Activated CD4-positive, alpha-beta T cell treated with anti-CD3 and anti-CD28 coated beads for 48 hours (primary cell): ENCODE measurements at regions not wholly inside any gene's neighbourhood (a gene's known extent, or its start where the extent isn't known, plus 50 kb on each side); places are given as distances from the start of the nearest gene placed in this dataset.

ENCODE experiments used
- DNase-seq: peaks from one replicate; pipeline ENCODE4 v3.0.0-alpha.2; 2020

DNA sequence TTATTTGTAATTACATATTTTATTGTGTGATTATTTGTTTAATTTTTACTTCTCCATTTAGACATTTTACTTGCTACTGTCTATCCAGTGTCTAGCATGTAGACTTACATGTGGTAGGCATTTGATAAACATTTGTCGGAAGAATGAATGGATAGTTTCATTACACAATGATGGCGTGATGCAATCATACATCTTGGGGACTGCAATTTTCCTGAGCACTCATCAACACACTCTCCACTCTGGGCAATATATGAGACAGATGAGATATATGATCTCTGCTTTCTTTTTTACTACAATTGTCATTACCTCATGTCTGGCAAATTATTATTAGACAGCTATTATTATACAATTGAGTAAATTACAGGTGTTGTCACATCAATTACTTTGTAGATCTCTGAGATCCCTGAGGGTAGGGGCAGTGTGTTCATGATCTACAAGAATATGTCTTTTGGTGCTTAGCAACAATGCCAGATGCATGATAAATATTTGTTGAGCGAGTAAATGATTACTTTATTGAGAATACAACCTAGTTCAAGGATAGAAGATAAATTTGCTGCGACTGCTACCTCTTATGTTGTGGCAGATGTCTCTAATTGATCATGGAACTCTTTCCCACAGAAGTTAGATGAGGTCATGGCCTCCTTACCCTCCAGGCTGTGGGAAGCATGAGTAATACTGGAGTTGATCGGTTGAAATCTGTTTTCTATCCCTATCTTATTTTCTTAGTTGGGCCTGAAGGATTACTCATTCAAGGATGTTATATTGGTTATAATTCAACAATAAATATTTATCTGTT is 416.0 kb downstream of the LRIG3 start:
- no peak for DNase-seq

DNA sequence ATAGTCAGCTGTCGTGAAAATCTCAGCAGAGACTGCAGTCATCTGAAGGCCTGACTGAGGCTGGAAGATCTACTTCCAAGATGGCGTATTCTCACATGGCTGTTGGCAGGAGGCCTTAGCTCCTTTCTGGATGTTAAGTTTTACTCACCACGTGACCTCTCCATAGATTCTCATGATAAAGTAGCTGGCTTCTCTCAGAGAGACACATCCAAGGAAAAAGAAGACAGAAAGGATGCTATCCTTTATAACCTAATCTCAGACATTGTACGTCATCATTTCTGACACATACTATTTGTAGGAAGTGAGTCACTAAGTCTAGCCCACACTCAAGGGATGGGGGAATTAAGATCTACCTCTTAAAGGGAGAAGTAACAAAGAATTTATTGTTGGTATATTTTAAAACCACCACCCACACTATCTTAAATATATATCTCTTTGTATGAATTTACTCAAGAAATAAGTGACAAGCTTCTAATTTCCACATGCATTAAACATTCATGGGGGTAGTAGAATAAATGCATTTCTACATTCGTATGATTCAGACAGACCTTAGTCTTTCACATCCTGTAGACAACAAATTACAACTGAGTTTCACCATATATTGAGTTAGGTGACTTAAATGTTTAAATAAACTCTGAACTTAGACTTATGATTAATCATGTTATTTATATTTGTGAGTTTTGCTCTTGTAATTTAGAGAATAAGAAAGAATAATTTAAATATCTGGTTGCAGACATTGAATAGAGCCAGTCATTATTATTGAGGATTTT is 411.0 kb downstream of the LRIG3 start:
- no peak for DNase-seq

DNA sequence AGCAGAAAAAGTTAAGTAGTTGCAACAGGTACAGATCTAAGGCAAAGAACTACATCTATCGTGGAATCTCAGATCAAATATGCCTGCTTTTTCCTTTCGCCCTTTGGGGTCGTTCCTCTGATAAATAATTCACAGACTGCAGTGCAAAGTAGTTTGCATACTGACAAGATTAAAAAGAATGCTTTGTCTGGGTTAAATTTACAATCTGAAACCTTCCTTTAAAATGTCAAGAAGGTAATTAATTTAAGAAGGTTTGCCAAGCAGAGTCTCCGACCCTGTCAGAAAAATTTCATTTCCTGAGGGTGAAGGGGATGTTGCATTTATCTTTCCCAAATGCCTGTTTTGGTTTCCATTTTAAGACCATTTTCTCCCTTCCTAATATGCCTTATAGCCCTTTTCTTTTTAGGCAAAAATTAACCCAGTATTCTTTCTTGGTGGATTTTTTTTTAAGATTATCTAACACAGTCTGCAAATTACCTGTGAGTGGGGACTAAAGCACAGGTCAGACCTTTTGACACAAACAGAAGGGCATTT is 406.9 kb downstream of the LRIG3 start:
- no peak for DNase-seq

DNA sequence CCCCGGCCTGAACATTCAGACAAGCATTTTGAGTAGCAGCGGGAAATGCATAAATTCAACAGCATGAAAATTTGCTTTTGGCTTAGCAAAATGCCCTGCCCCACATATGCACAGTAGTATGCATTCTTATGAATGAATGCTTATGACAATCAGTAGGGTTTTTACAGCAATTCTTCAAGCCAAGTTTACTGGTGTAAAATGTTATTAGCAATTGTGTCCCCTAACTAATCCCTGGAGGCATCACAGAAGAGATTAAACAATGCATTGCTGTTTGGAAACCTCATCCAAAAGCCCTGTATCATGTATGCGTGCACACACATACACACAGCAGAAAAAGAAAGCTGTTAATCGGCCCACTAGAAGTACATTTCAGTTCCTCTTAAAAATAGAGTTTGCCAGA is 406.5 kb downstream of the LRIG3 start:
- DNase-seq = no peak

DNA sequence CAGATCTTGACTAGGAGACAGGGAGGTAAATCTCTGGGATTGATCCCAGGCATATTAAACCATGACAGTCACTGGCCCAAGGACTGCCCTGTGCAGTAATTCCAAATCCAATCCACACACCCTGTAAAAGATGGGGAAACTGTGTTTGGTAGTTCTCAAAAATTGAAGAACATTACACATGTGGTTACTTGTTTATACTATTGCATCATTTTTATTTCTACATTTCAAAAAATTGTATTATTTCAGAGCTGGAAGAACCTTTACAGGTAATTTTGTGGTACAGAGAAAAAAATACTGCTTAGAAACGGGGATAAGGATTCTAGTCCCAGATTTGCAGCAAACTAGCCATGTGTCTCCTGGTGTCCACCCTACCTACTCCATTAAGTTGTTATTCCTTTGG is 400.5 kb downstream of the LRIG3 start:
- no peak for DNase-seq

DNA sequence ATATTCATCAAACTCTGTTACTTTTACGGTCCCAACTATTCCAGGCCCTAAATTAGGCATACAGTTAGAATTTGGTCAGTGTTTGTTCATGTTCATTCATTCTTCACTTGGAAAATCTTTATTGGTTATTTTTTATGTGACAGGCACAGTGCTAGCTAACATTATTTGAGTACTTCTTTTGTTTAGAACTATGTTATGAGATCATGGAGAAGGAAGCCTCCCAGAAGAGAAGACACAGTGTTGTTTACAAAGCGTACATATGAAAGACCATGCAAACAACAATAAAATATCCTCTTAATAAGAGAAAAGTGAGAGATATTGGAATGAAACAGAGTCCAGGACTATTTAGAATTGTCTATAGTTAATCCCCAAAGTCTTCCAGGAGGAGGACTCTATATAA is 399.2 kb downstream of the LRIG3 start:
- no peak for DNase-seq

DNA sequence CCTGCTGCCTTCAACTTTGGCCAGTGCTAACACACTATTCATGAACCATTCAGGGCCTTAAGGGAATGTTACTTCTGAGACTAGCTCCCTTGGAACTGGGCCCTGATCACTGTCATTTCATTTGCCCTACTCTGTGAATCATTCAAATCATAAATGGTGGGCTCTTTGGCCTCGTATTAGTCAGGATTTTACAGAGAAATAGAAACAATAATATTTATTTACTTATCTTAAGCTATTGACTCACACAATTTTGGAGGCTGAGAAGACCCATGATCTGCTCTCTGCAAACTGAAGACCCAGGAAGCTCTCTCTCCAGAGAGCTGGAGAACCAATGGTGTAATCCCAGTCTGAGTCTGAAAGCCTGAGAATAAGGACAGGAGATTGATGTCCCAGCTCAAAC is 398.5 kb downstream of the LRIG3 start:
- DNase-seq = no peak

DNA sequence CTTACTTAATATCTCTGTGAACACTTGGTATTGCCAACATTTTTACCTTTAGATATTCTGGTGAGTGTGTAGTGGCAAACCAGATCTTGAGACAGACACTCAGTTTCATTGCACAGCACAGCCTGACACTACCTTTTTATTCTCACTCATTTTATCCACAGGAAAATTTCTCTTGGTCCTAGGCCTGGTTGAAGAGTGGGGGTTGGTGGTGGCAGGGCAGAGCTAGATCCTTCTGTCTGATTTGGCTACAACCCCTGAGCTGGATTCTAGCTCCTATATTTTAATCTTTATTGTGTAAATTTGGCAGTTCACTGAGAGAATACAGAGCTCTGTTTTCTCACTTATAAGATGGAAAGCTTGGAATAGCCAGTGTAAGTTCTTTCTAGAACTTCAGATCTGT is 396.9 kb downstream of the LRIG3 start:
- no peak for DNase-seq

DNA sequence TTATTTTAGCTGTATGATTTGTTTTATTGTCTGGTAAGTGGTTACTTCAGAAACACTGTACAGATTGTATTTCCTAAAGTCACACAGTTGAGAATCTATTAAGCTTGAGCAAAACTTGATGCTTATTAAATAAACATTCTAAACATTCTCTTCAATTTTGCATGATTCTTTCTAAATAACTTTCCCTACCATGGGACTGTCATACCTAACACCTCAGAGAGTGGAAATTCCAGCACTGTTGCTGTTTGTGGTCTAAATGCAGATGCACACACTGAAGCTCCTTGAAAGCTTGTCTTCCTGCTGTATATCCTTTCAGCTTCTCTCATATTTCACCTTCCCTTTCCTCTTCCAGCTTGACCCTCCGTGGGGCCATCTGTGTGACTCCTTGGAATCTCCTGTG is 392.0 kb downstream of the LRIG3 start:
- DNase-seq = no peak

DNA sequence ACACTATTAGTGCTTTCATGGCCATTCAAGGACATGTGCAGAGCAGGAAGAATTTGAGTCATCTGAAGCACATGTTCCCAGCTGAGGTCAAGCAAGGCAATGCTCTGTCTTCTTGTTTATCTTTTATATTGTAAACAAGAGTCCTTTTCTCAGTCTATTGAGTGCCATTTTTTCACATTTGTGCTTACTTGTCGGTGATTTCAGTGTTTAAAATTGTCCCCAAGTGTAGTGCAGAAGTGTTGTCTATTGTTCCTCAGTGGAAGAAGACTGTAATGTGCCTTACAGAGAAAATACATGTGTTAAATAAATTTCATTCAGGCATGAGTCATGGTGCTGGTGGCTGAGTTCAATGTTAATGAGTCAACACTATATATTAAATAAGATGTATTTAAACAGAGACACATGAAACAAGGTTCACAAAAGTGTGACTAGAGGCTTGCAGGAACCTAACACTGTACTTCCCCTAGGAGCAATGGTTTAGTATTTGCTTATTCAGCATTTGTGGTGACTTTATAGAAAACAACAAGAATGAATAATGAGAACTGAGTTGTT is 391.1 kb downstream of the LRIG3 start:
- no peak for DNase-seq

DNA sequence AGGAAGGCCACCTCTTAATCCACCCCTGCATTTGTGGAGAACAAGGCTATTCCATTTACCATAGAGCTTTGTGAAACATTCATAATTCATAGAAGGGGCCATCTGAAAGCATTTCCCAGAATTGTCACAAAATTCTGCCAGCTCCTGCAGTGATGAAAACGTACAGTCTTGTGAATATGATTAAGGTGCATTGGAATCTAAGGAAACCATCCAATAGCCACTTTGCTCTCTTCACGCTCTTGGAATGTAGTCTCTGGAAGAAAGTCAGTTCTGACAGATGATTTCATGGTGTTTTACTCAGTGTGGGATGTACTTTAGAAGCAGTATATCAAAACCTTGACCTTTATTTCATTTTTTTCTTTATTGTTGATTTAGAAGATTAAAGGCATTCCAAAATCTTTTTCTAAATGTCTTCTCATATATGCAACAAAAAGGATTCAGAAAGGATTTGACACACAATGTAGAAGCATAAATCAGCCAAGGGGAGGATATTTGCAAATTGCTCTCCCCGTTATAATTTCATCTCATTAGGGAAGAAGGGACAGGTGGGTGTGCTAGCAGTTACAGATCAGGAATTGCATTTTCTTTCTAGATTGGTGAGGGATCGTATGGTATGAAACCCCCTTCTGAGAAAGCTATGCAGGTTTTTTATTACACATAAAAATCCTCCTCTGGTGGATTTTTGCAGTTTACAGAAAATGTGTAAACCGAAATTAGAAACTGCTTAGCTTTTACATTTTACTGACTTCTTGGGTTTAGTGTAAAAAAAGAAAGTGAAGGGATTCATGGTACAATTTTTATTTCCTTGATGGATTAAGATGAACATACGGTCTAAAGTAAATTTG is 390.2 kb downstream of the LRIG3 start:
- no peak for DNase-seq

DNA sequence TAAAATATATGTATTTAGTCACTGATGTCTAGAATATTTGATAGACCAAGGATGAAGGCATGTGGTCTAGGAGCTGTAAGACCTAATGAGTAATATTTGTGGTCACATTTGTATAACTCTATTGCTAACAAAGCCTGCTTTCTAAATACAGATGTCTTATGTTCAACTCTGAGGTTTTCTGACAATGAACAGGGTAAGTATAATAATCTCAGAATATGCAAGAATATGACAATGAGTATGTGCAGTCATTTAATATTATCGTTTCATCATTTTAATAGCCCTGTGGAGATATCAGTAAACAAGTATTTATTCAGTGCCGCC is 389.6 kb downstream of the LRIG3 start:
- DNase-seq = no peak

DNA sequence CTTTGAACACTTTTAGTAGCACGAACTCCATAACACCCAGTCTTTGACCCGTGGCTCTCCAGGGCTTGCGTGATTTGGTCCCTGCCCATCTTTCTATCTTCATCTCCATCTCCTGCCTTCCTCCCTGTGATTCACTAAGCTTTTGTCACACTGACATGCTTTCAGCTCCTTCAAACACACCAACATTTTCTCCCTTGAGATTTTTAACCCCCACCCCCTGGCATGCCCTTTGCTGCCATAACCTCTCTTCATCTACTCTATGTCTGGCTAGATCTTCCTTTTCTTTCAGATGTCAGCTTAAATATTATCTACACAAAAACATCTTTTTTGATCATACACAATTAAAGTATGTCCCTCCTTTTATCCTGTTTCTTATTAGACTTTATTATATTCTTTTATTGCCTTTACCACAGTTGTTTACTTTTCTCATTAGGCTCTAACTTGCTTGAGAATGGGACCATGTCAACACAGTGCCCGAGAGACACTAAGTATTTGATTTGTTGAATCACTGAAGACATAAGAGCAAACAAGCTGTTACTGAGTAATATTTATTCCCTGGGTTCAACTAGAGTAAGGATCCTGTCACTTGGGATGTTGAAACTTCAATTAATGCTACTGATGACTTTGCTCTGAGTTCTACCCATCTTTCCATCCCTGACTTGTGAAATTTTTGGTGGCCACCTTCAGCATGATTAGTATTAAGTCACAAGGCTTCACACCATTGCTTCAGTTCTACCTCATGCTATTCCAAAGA is 387.3 kb downstream of the LRIG3 start:
- no peak for DNase-seq

DNA sequence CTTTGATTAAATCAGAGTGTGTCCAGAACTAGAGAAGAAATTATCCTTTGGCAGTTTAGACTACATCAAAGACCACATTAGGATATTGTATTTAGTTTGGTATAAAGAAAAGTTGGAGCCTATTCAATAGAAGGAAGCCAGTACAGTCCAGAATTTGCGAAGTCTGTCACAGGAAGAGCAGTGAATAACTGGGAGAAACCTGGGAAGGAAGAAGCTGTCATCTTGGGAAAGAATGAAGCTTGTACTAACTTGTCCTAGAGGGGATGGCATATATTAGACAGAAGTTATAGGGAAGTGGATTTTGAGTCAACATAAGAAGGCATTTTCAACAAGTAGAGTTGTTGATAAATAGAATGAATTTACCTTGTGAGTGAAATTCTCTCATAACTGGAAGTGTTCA is 386.7 kb downstream of the LRIG3 start:
- DNase-seq = no peak

DNA sequence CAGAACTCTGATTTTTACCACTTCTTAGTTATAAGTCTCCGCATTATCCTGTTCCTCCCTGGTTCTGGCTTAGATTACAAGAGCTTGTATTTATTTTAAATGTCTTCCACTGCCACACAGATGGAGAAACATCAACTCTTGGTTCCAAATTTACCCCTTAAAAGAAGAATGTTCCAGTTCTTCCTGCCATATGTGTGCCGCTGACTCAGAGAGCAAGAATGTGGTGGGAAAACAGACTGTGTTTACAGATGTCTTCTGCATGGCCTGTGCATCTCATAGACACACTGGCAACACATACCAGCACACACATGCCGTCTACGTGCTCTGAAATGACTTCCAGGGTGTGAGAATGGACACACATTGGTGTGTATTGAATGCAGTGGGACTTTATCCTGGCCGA is 383.0 kb downstream of the LRIG3 start:
- DNase-seq = no peak

DNA sequence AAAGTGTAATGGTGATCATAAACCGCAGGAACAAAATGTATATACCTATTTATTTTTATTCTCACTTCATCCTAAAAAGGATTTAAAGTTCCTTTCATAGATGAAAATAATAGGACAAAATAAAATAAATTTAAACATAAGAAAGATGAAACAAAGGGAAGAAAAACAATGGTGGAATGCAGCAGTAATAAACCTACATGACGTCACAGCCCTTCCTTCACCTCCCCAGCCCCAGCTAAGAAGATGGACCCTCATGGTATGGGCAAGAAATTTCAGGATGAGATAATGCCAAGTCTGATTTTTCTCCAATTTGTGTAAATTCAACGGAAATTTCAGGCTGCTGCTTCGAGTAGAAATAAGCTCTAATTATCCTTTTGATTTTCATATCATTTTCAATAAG is 381.0 kb downstream of the LRIG3 start:
- DNase-seq = no peak

DNA sequence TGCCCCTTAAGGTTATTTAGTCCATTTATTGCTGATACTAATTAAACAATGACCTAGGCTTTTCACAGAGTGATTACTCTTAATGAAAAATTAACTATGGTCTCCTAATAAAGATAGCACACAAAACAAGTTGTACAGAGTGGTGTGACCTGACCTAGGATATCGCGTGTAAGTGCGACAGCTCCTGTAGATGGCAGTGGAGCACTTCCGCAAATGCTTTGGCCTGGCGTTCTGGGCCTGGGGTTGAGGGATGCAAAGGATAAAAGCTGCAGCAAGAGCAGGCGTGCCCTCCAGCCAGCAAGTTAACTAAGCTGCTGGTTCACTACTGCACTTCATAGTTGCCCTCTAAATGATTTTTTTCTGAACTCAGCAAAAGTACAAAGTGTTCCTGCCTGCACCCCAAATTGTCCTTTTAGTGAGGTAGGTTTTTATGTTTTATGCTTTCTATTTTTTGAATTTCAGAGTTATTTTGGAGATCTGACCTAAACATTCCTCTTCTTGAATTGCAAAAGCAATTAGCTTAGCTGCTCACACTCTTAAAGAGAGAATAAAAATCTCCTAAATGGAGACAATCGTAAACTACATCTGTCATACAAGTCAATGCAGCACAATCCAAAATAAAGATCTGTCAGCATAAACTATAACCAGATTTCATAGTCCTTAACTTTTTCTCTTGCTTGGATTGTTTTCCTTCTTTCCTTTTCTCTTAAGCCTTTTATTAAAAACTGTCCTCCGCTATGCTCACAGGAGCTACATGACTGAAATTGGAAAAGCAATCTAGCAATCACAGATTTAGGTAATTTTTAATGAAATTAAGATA is 379.6 kb downstream of the LRIG3 start:
- DNase-seq = peak; percentile 37

DNA sequence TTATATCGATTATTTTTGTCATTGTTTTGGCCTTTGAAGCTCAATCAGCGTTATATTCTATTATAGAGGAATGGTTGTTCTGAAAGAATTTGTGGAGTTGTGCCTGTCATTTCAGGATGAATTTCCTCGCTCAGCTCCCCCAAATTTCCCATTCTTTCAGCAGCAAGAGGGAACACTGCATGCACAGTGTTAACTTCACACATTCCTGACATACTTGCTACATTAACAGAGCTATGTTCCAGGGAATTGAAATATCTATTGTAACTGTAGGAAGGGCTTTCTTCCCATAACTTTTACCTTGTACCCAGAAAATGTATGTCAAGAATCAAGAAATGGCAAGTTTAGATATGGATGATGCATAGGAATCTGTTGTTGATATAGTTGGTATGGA is 379.0 kb downstream of the LRIG3 start:
- DNase-seq = no peak

DNA sequence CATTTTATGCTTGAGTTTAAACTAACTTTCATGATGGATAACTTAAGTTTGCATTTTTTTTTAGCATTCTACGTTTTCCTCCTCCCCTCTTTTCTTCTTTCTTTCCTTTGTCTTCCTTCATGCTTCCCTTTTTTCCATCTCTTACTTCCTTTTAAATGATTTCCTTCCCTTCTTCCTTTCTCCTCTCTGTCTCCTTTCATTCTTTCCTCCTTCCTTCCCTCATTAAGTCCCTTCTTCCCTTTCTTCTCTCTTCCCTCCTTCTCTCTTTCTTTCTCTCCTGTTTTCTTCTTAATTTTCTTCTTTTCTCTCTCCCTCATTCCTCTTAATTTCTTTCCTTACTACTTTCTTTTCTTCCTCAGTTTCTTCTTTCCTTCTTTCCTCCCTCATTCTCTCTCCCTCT is 376.0 kb downstream of the LRIG3 start:
- no peak for DNase-seq

DNA sequence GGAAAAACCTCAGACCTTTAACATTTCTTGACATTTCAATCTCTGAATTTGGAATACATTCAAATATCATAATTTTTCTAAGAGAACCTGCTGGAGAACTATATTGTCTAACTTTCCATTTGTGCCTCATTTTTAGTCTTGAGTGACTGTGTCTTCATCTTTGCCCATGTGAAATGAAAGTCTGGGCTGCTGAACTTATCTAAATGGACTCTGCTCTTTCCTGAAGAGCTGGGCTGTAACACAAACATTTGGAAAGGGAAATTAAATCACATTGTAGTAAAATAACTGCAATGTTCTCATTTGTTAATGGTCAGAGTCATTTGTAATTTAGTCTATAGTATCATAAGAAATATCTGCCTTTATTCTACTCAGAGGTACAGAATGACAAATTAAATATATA is 373.1 kb downstream of the LRIG3 start:
- DNase-seq = no peak

DNA sequence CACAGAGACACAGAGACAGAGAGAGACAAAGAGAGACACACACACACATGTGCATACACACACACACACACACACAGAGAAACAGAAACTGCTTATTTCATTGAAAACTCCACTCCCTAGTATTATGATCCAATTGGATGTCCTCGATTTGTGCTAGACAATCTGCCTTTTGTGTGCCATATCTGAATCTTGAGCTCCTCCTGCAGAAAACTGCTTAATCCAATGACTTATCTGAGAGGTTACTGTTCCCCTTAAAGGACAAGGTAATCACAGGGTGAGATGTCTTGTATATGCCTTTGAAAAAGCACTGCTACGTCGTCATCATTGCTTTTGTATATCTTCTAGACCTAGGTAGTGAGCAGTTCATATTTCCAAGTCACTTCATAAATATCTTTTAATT is 371.5 kb downstream of the LRIG3 start:
- no peak for DNase-seq
